ENCODE measurements at regions not wholly inside any gene's neighbourhood (a gene's known extent, or its start where the extent isn't known, plus 50 kb on each side); places are given as distances from the start of the nearest gene placed in this dataset.

DNA sequence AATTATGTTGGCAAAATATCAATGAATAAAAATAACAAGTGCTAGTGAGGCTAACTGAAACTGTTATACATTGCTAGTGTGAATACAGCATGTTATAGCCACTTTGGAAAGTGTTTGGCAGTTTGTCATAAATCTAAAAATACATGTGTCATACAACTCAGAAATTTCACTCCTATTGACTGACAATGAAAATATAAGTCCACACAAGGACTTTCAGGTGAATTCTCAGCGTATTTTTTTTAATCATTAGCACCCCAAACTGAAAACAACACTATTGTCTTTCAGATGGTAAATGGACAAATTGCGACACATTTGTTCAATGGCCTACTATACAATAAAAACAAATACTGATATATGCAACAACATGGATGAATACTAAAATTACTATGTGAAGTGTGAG lies 884.8 kb downstream of the TRIB2 start:
- DNase-seq (ENCODE audit: extremely low spot score), result no peak

DNA sequence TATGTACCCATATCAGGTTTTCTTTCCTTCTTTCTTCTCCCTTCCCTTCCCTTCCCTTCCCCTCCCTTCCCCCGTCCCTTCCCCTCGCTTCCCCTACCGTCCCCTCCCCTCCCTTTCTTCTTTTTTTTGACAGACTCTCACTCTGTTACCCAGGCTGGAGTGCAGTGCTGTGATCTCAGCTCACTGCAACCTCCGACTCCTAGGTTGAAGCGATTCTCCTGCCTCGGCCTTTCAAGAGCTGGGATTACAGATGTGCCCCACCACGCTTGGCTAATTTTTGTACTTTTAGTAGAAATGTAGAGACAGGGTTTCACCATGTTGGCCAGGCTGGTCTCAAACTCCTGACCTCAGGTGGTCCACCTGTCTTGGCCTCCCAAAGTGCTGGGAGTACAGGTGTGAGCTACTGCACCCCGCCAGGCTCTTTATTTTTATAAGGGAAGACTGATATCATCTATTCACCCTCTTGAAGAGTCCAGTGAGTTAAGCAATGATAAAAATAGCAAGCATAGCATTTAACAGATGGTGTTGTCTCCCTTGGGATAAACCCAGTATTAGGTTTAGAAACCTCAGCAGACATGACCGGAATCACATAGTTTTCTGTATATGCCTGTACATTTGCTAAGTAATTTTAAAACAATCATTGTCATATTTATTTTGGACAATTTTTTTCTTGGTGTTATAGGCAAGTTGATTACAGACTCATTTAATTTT lies 888.4 kb downstream of the TRIB2 start:
- CTCF ChIA-PET, result no interaction called here
- TF ChIP-seq SUZ12 (IDR thresholded peaks at IDR 0.05) (no peak), L3MBTL2 (conservative IDR thresholded peaks at IDR 0.05) (no peak), ELF4 (IDR thresholded peaks at IDR 0.05) (no peak), LEF1 (IDR thresholded peaks at IDR 0.05; ENCODE audit: borderline replicate concordance) (no peak), TARDBP (IDR thresholded peaks at IDR 0.05) (no peak), SP1 (IDR thresholded peaks at IDR 0.05) (no peak), FOXM1 (IDR thresholded peaks at IDR 0.05; ENCODE audit: borderline replicate concordance) (no peak), ZNF384 (IDR thresholded peaks at IDR 0.05) (no peak), NFRKB (IDR thresholded peaks at IDR 0.05) (no peak), FOXK2 (IDR thresholded peaks at IDR 0.05) (no peak), BHLHE40 (IDR thresholded peaks at IDR 0.05; ENCODE audit: borderline replicate concordance) (no peak)
- TF ChIP-seq, protein P1, sequence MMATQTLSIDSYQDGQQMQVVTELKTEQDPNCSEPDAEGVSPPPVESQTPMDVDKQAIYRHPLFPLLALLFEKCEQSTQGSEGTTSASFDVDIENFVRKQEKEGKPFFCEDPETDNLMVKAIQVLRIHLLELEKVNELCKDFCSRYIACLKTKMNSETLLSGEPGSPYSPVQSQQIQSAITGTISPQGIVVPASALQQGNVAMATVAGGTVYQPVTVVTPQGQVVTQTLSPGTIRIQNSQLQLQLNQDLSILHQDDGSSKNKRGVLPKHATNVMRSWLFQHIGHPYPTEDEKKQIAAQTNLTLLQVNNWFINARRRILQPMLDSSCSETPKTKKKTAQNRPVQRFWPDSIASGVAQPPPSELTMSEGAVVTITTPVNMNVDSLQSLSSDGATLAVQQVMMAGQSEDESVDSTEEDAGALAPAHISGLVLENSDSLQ (IDR thresholded peaks at IDR 0.05), result no peak
- no peak for DNase-seq (ENCODE audit: extremely low spot score)
- POLR2A ChIA-PET, result no interaction called here

More for the DNA sequence above, 884.8 kb downstream of the TRIB2 start:
- TF ChIP-seq CTBP1 (IDR thresholded peaks at IDR 0.05; ENCODE audit: borderline replicate concordance) (no peak), FOXM1 (IDR thresholded peaks at IDR 0.05; ENCODE audit: borderline replicate concordance) (no peak), FOXK2 (IDR thresholded peaks at IDR 0.05) (no peak), FOXA1 (IDR thresholded peaks at IDR 0.05) (no peak), ZNF384 (IDR thresholded peaks at IDR 0.05) (no peak), TARDBP (IDR thresholded peaks at IDR 0.05) (no peak), SUZ12 (IDR thresholded peaks at IDR 0.05) (no peak), BHLHE40 (IDR thresholded peaks at IDR 0.05; ENCODE audit: borderline replicate concordance) (no peak), L3MBTL2 (conservative IDR thresholded peaks at IDR 0.05) (no peak)
- TF ChIP-seq, protein P1 (IDR thresholded peaks at IDR 0.05), result no peak
- POLR2A ChIA-PET, result no interaction called here
- CTCF ChIA-PET, result no interaction called here

DNA sequence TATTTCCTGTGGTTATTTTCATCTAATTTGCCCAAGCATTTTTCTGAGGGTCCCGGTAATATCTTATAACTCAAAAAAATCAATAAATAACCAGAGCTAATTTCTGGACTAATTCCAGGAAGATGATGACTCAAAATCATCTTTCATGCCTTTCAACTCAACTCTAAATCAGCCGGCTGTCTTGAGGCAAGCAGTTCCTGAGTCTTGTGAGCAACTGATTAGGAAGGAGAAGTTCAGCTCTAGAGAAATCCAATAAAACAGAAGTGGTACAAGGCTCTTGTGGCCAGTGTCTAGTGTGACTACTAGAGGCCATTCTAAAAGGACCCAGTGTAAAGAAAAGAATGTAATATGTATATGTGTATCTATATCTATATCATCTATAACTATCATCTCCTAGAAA lies 890.4 kb downstream of the TRIB2 start:
- ChIA-PET CTCF (no interaction called here), POLR2A (no interaction called here)
- TF ChIP-seq LEF1 (IDR thresholded peaks at IDR 0.05; ENCODE audit: borderline replicate concordance) (no peak), HDGF (IDR thresholded peaks at IDR 0.05; ENCODE audit: borderline replicate concordance) (no peak), ELF4 (IDR thresholded peaks at IDR 0.05) (no peak), BHLHE40 (IDR thresholded peaks at IDR 0.05; ENCODE audit: borderline replicate concordance) (no peak), SUZ12 (IDR thresholded peaks at IDR 0.05) (no peak), SP1 (IDR thresholded peaks at IDR 0.05) (no peak), ZNF384 (IDR thresholded peaks at IDR 0.05) (no peak), NFRKB (IDR thresholded peaks at IDR 0.05) (no peak), FOXM1 (IDR thresholded peaks at IDR 0.05; ENCODE audit: borderline replicate concordance) (no peak), TARDBP (IDR thresholded peaks at IDR 0.05) (no peak), L3MBTL2 (conservative IDR thresholded peaks at IDR 0.05) (no peak), ARNT (IDR thresholded peaks at IDR 0.05) (no peak), CTBP1 (IDR thresholded peaks at IDR 0.05; ENCODE audit: borderline replicate concordance) (no peak)
- TF ChIP-seq, protein P1 (IDR thresholded peaks at IDR 0.05), result no peak
- DNase-seq (ENCODE audit: extremely low spot score), result no peak

- DNase-seq (ENCODE audit: extremely low spot score), result no peak
- POLR2A ChIA-PET, result no interaction called here
- TF ChIP-seq NFRKB (IDR thresholded peaks at IDR 0.05) (no peak), LEF1 (IDR thresholded peaks at IDR 0.05; ENCODE audit: borderline replicate concordance) (no peak), HDGF (IDR thresholded peaks at IDR 0.05; ENCODE audit: borderline replicate concordance) (no peak), L3MBTL2 (conservative IDR thresholded peaks at IDR 0.05) (no peak), ZNF384 (IDR thresholded peaks at IDR 0.05) (no peak), SUZ12 (IDR thresholded peaks at IDR 0.05) (no peak), CTBP1 (IDR thresholded peaks at IDR 0.05; ENCODE audit: borderline replicate concordance) (no peak), ELF4 (IDR thresholded peaks at IDR 0.05) (no peak), FOXA1 (IDR thresholded peaks at IDR 0.05) (no peak), BHLHE40 (IDR thresholded peaks at IDR 0.05; ENCODE audit: borderline replicate concordance) (no peak), FOXK2 (IDR thresholded peaks at IDR 0.05) (no peak), ARNT (IDR thresholded peaks at IDR 0.05) (no peak), TARDBP (IDR thresholded peaks at IDR 0.05) (no peak)
- TF ChIP-seq, protein P1 (IDR thresholded peaks at IDR 0.05), result no peak
- CTCF ChIA-PET, result no interaction called here
Measured at GRCh38 chr2:13611939-13612338, 895.2 kb downstream of the TRIB2 start.

GRCh38 chr2:13616059-13616458 lies 899.3 kb downstream of the TRIB2 start:
- CTCF ChIA-PET, result no interaction called here
- POLR2A ChIA-PET, result no interaction called here

More at GRCh38 chr2:13616059-13616458, 899.3 kb downstream of the TRIB2 start:
- TF ChIP-seq L3MBTL2 (conservative IDR thresholded peaks at IDR 0.05) (no peak), ARNT (IDR thresholded peaks at IDR 0.05) (no peak), FOXM1 (IDR thresholded peaks at IDR 0.05; ENCODE audit: borderline replicate concordance) (no peak), SUZ12 (IDR thresholded peaks at IDR 0.05) (no peak), ELF4 (IDR thresholded peaks at IDR 0.05) (no peak), FOXK2 (IDR thresholded peaks at IDR 0.05) (no peak), LEF1 (IDR thresholded peaks at IDR 0.05; ENCODE audit: borderline replicate concordance) (no peak), FOXA1 (IDR thresholded peaks at IDR 0.05) (no peak)
- TF ChIP-seq, protein P1 (IDR thresholded peaks at IDR 0.05), result no peak
- DNase-seq (ENCODE audit: extremely low spot score), result no peak

All from HEK293T (cell line).